ENCODE measurements at regions not wholly inside any gene's neighbourhood (a gene's known extent, or its start where the extent isn't known, plus 50 kb on each side); places are given as distances from the start of the nearest gene placed in this dataset.

- Mint-ChIP-seq H3K4me3 (no peak overlapping the region), H3K9me3 (peaks cover 17% of the 10 kb centered on the region), H3K4me1 (no peaks in the 10 kb centered on the region), H3K27ac (ENCODE audit: low read depth) (no peak overlapping the region), H3K36me3 (ENCODE audit: insufficient read depth) (peaks cover 2% of the 10 kb centered on the region), H3K27me3 (no peaks in the 10 kb centered on the region)
- ATAC-seq (replicated peaks; ENCODE audit: extremely low read depth, poor library complexity, severe bottlenecking) (no peak), DNase-seq (ENCODE audit: low spot score in 2 of 2) (no peak)
These were observed 56.1 kb upstream of the SOX9 start for GRCh38 chr17:72064606-72065193.

GRCh38 chr17:72065556-72065955, 55.3 kb upstream of the SOX9 start:
- H3K27ac Mint-ChIP-seq (ENCODE audit: low read depth), result no peak overlapping the region
- H3K36me3 Mint-ChIP-seq (ENCODE audit: insufficient read depth), result peaks cover 2% of the 10 kb centered on the region
- DNase-seq (ENCODE audit: low spot score in 2 of 2) (no peak), ATAC-seq (replicated peaks; ENCODE audit: extremely low read depth, poor library complexity, severe bottlenecking) (no peak)
- no peak overlapping the region for H3K4me3 Mint-ChIP-seq
- no peaks in the 10 kb centered on the region for H3K27me3 Mint-ChIP-seq
- no peaks in the 10 kb centered on the region for H3K4me1 Mint-ChIP-seq
- peaks cover 17% of the 10 kb centered on the region for H3K9me3 Mint-ChIP-seq

- H3K4me3 Mint-ChIP-seq, result no peak overlapping the region
- ATAC-seq (replicated peaks; ENCODE audit: extremely low read depth, poor library complexity, severe bottlenecking) (no peak), DNase-seq (ENCODE audit: low spot score in 2 of 2) (no peak)
- H3K9me3 Mint-ChIP-seq, result peaks cover 12% of the 10 kb centered on the region
- H3K27me3 Mint-ChIP-seq, result no peaks in the 10 kb centered on the region
- peaks cover 2% of the 10 kb centered on the region for H3K36me3 Mint-ChIP-seq (ENCODE audit: insufficient read depth)
- H3K4me1 Mint-ChIP-seq, result no peaks in the 10 kb centered on the region
- no peak overlapping the region for H3K27ac Mint-ChIP-seq (ENCODE audit: low read depth)
These were observed 52.2 kb upstream of the SOX9 start for GRCh38 chr17:72068643-72069042.

- peaks cover 12% of the 10 kb centered on the region for H3K9me3 Mint-ChIP-seq
- ATAC-seq (replicated peaks; ENCODE audit: extremely low read depth, poor library complexity, severe bottlenecking) (no peak), DNase-seq (ENCODE audit: low spot score in 2 of 2) (no peak)
- H3K27ac Mint-ChIP-seq (ENCODE audit: low read depth), result no peak overlapping the region
- H3K4me3 Mint-ChIP-seq, result no peak overlapping the region
- H3K4me1 Mint-ChIP-seq, result no peaks in the 10 kb centered on the region
- peaks cover 2% of the 10 kb centered on the region for H3K36me3 Mint-ChIP-seq (ENCODE audit: insufficient read depth)
- H3K27me3 Mint-ChIP-seq, result no peaks in the 10 kb centered on the region
These were observed 51.1 kb upstream of the SOX9 start for GRCh38 chr17:72069586-72070202.
